ENCODE measurements at regions not wholly inside any gene's neighbourhood (a gene's known extent, or its start where the extent isn't known, plus 50 kb on each side); places are given as distances from the start of the nearest gene placed in this dataset.

DNA sequence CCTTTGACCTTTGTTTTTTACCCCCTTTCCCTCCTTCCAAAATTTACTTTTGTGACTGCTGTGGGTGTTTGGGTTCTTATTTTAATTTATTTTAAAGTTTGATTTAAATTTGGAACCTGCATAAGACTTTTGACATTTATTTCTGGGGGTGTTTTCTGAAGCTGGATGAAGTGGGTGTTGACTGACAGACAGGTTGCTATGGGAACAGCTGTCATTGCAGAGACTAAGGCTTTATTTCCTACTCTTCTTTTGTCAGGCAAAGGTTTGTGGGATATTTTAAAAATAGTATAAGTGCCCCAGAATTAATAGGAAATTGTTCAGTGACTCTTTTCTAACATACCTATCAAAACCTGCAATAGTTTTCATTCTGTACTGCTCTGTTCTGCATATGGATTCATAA is 290.8 kb upstream of the ESRRG start:
- no peak for TF ChIP-seq POLR2AphosphoS5 (IDR thresholded peaks at IDR 0.05; ENCODE audit: low read depth, low read length)
- TF ChIP-seq POLR2A (IDR thresholded peaks at IDR 0.05; ENCODE audit: low read depth, low read length) = no peak
- TF ChIP-seq TAF1 (IDR thresholded peaks at IDR 0.05; ENCODE audit: low read depth, low read length) = no peak

Measured in GM12891 (cell line).